Endothelial cell (in vitro differentiated cells): ENCODE measurements at regions not wholly inside any gene's neighbourhood (a gene's known extent, or its start where the extent isn't known, plus 50 kb on each side); places are given as distances from the start of the nearest gene placed in this dataset.
A peak's percentile ranks its signal among the peaks of the same experiment; 100 is the strongest.
"Not testable (repeated sequence)": the region's sequence is repeated elsewhere in the genome, so short reads cannot be mapped to it uniquely, and the experiment has no call there.

Experiments
- DNase-seq: peaks from one replicate; pipeline ENCODE4 v3.0.0; 2021; ENCODE audit warnings: low spot score
- H3K27ac Mint-ChIP-seq: one replicate; pipeline ENCODE4 v1.8.0; 2021; ENCODE audit warnings: mixed read lengths, inconsistent platforms; ENCODE audit not compliant: unreplicated experiment
- H3K27me3 Mint-ChIP-seq: one replicate; pipeline ENCODE4 v1.8.0; 2021; ENCODE audit warnings: mild to moderate bottlenecking, moderate library complexity, mixed read lengths, inconsistent platforms; ENCODE audit not compliant: unreplicated experiment
- H3K36me3 Mint-ChIP-seq: one replicate; pipeline ENCODE4 v1.8.0; 2021; ENCODE audit warnings: mild to moderate bottlenecking, low read depth, mixed read lengths, inconsistent platforms; ENCODE audit not compliant: unreplicated experiment
- H3K4me1 Mint-ChIP-seq: one replicate; pipeline ENCODE4 v1.8.0; 2021; ENCODE audit warnings: mild to moderate bottlenecking, mixed read lengths, inconsistent platforms; ENCODE audit not compliant: unreplicated experiment
- H3K4me3 Mint-ChIP-seq: one replicate; pipeline ENCODE4 v1.8.0; 2021; ENCODE audit warnings: mild to moderate bottlenecking, mixed read lengths, inconsistent platforms; ENCODE audit not compliant: unreplicated experiment
- H3K9me3 Mint-ChIP-seq: one replicate; pipeline ENCODE4 v1.8.0; 2021; ENCODE audit warnings: mixed read lengths, inconsistent platforms; ENCODE audit not compliant: unreplicated experiment

DNA sequence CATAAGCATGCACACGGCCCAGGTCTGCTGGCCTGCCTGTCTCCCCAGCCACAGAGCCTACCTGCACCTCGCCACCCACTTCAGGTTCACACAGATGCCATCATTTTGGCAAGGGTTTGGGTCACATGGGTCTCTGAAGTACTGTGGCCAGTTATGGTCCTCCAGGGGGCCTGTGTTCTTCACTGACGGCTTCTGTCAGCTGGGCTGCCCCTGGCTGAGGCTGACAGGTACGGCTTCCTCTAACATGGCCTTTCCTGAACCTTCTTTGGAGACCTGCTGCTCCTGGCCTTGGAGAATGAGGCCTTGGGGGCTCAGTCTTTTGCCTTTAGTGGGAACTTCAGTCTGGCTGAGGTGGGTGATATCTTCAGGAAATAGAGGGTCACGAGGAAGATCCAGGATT, 835.9 kb downstream of the SPATA31A1 start:
- not testable (repeated sequence) for H3K9me3 Mint-ChIP-seq, DNase-seq, H3K27me3 Mint-ChIP-seq, H3K27ac Mint-ChIP-seq, H3K36me3 Mint-ChIP-seq, H3K4me3 Mint-ChIP-seq, H3K4me1 Mint-ChIP-seq

DNA sequence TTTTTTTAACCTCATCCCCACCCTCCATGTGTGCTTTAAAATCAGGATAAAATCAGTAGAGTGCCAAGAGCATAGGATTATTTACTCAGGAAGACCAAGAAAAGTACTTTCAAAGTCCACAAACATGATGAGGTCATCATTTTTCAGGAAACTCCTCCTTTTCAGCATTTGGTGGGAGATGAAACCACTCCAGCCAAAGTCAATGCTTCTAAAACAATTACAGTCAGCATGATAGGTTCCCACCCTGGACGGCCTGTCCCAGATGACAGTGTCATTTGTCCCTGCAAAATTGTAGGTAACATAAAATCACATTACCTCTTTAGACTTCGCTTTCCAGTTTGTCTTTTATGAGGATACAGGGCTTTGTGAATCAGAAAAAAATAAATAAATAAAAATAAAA, 836.7 kb downstream of the SPATA31A1 start:
- not testable (repeated sequence) for H3K27me3 Mint-ChIP-seq, H3K4me1 Mint-ChIP-seq, H3K9me3 Mint-ChIP-seq, H3K36me3 Mint-ChIP-seq, H3K4me3 Mint-ChIP-seq, DNase-seq, H3K27ac Mint-ChIP-seq

DNA sequence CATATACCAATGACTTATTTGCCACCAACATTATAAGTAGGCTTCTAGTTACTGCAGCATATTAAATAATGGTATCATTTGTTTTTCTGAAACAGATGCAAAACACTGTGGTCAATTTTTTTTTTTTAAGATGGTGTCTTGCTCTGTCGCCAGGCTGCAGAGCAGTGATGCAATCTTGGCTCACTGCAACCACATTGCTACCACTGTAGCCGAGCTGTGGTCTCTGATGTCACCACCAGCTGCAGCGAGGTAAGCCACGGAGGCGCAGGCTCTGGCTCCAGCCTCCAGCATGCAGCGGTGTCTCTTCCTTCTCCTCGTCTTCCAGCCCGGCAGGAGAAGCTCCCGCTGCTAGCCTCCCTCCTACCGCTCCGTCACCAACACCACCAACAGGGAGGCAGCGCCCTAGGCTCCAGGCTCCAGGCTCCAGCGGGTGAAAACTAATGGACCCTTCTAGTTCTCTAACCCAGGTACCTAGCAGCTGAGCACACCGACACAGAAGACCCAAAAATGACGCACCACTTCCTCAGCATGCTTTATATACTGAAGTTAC, 840.8 kb downstream of the SPATA31A1 start:
- H3K36me3 Mint-ChIP-seq, H3K4me1 Mint-ChIP-seq, DNase-seq, H3K27ac Mint-ChIP-seq, H3K27me3 Mint-ChIP-seq, H3K4me3 Mint-ChIP-seq, H3K9me3 Mint-ChIP-seq: not testable (repeated sequence)

DNA sequence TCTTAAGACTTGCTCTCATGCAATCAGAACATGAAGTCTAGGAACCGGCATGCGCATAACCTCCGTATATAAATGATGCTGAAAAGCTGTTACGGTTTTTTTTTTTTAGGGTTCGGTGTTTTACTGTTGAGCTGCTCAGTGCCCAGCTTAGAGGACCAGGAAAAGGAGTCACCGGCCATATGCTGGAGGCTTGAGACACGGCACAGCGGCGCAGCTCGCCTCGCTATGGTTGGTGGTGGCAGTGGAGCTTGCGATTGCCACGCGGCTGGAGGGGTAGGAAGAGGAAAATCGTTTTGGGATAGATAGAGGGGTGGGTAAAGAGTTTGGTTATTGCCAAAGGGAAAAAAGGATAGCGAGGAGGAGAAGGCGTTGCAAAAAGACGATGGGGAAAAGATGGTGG, 841.3 kb downstream of the SPATA31A1 start:
- not testable (repeated sequence) for H3K4me3 Mint-ChIP-seq, H3K9me3 Mint-ChIP-seq, H3K27ac Mint-ChIP-seq, H3K27me3 Mint-ChIP-seq, H3K36me3 Mint-ChIP-seq, DNase-seq, H3K4me1 Mint-ChIP-seq

DNA sequence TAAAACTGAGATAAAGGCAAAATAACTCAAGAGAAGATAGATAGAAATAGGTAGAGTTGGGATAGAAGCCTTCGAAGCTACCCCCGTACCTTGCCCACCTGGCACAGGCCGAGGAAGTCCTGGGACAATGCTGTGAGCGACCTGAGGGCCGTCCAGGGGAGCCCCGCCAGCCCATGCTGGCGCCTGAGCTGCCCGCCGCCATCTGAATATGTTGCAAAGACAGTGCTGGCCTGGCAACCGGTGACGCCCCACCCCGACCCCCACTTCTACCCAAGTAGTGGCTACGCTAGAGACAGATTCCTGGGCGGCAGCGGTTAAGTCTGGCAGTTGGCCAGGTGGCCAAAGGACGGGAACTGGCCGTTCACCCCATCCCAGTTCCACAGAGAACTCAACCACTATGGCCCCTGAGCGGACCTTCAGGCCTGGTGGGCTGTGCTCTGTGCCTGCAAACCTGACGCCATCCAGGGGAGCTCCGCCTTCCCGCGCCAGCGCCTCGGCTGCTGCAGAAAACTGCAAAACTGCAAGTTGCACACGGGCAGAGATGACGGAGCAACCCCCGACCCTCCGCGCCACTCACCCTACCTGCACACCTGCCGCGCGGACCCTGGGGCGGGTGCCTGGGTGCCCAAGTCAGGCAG, 866.2 kb downstream of the SPATA31A1 start:
- not testable (repeated sequence) for H3K27ac Mint-ChIP-seq, H3K27me3 Mint-ChIP-seq, H3K4me3 Mint-ChIP-seq, H3K36me3 Mint-ChIP-seq, H3K9me3 Mint-ChIP-seq, H3K4me1 Mint-ChIP-seq, DNase-seq

DNA sequence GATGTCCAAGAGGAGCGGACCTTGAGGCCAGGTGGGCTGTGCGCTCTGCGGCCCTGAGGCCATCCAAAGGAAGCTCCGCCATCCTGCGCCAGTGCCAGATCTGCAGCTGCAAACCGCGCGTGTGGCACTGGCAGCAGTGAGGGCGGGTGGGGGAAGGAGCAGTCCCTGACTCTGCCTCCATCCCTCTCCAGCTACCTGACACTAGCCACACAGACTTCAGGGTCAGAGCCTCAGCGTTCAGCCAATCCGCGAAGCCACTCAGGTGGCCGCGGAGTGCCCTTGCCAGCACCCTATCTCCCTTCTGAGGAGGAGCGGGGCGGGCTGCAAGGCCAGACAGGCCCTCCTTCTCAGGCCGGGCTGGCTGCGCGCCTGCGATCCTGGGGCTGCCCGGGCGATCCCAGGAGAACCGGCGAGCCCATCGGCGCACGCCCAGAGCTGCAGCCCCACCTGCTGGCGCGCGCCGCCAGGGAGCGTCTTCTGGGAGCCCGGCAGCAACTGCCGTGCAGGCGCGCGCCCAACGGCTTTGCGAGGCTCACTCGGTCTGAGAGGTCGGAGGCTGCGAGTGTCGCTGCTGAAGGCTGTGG, 867.2 kb downstream of the SPATA31A1 start:
- H3K9me3 Mint-ChIP-seq, DNase-seq, H3K4me1 Mint-ChIP-seq, H3K36me3 Mint-ChIP-seq, H3K27me3 Mint-ChIP-seq, H3K27ac Mint-ChIP-seq, H3K4me3 Mint-ChIP-seq: not testable (repeated sequence)

DNA sequence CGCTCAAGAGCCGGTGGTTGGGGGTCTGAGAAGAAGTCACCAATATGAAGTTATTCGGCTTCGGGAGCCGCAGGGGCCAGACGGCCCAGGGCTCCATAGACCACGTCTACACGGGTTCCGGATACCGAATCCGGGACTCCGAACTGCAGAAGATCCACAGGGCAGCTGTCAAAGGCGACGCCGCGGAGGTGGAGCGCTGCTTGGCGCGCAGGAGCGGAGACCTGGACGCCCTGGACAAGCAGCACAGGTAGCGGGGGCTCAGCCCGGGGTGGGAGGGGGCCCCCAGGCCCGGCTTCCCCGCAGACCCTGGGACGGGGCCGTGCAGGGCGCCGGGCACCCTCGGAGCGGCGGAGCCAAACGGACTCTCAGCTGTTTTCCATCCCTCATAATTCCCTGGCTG, 867.9 kb downstream of the SPATA31A1 start:
- not testable (repeated sequence) for H3K27ac Mint-ChIP-seq, H3K4me1 Mint-ChIP-seq, H3K9me3 Mint-ChIP-seq, H3K36me3 Mint-ChIP-seq, H3K4me3 Mint-ChIP-seq, H3K27me3 Mint-ChIP-seq
- DNase-seq, result peak; percentile 3
